NCI-H2196 treated with DMSO at 0.1 percent for 48 hours (cell line): ENCODE measurements at regions not wholly inside any gene's neighbourhood (a gene's known extent, or its start where the extent isn't known, plus 50 kb on each side); places are given as distances from the start of the nearest gene placed in this dataset.

ENCODE experiments used
- DNase-seq: peaks from one replicate; lab custom pipeline; 2025; ENCODE audit not compliant: unreplicated experiment; lab: John Stamatoyannopoulos, UW

- no peak for DNase-seq
Measured at GRCh38 chr1:14031461-14031860, 331.5 kb downstream of the PRDM2 start.

GRCh38 chr1:14034506-14034905 is 334.5 kb downstream of the PRDM2 start:
- DNase-seq: no peak

GRCh38 chr1:14037101-14037847 is 337.3 kb downstream of the PRDM2 start:
- peak; percentile 35 for DNase-seq

GRCh38 chr1:14039582-14040430 is 339.8 kb downstream of the PRDM2 start:
- no peak for DNase-seq

GRCh38 chr1:14049965-14050364 is 350.0 kb downstream of the PRDM2 start:
- no peak for DNase-seq

GRCh38 chr1:14055442-14056223 is 355.6 kb downstream of the PRDM2 start:
- DNase-seq: no peak

- DNase-seq: no peak
Measured at GRCh38 chr1:14057640-14058039, 357.7 kb downstream of the PRDM2 start.

- no peak for DNase-seq
Measured at GRCh38 chr1:14061204-14061603, 361.2 kb downstream of the PRDM2 start.

GRCh38 chr1:14061722-14062121 is 361.7 kb downstream of the PRDM2 start:
- no peak for DNase-seq

GRCh38 chr1:14062669-14063068 is 362.7 kb downstream of the PRDM2 start:
- no peak for DNase-seq

GRCh38 chr1:14064649-14065442 is 364.9 kb downstream of the PRDM2 start:
- no peak for DNase-seq

GRCh38 chr1:14065486-14065885 is 365.5 kb downstream of the PRDM2 start:
- no peak for DNase-seq

GRCh38 chr1:14067036-14067435 is 367.0 kb downstream of the PRDM2 start:
- DNase-seq: no peak

GRCh38 chr1:14067711-14068110 is 367.7 kb downstream of the PRDM2 start:
- DNase-seq: no peak

GRCh38 chr1:14071581-14071980 is 371.6 kb downstream of the PRDM2 start:
- no peak for DNase-seq

- DNase-seq: no peak
Measured at GRCh38 chr1:14080653-14081052, 380.7 kb downstream of the PRDM2 start.

GRCh38 chr1:14082331-14082730 is 382.3 kb downstream of the PRDM2 start:
- no peak for DNase-seq

GRCh38 chr1:14083277-14083676 is 383.3 kb downstream of the PRDM2 start:
- no peak for DNase-seq

GRCh38 chr1:14083706-14084105 is 383.7 kb downstream of the PRDM2 start:
- no peak for DNase-seq

- DNase-seq: no peak
Measured at GRCh38 chr1:14090062-14090461, 390.1 kb downstream of the PRDM2 start.

GRCh38 chr1:14090531-14090930 is 390.5 kb downstream of the PRDM2 start:
- DNase-seq: no peak
